Hypothalamus (tissue), 51 donors: ENCODE measurements at regions not wholly inside any gene's neighbourhood (a gene's known extent, or its start where the extent isn't known, plus 50 kb on each side); places are given as distances from the start of the nearest gene placed in this dataset.
"Not testable (repeated sequence)": the region's sequence is repeated elsewhere in the genome, so short reads cannot be mapped to it uniquely, and the experiment has no call there.

Source experiments
- DNase-seq, 51 donors: peaks; one replicate each; lab custom pipeline; 2025; lab: John Stamatoyannopoulos, UW

DNA sequence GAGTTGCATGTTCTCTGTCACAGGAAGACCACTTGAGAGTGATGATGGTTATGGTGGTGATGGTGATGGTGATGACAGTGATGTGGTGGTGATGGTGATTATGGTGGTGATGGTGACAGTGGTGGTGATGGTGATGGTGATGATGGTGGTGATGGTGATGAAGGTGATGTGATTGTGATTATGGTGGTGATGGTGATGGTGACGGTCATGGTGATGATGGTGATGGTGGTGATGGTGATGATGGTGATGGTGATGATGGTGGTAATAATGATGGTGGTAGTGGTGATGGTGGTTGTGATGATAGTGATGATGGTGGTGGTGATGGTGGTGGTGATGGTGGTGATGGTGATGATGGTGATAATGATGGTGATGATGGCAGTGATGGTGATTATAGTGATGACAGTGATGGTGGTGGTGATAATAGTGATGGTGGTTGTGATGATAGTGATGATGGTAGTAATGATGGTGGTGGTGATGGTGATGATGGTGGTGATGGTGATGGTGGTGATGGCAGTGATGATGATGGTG lies 93.7 kb downstream of the ASB1 start:
- no peak for DNase-seq

DNA sequence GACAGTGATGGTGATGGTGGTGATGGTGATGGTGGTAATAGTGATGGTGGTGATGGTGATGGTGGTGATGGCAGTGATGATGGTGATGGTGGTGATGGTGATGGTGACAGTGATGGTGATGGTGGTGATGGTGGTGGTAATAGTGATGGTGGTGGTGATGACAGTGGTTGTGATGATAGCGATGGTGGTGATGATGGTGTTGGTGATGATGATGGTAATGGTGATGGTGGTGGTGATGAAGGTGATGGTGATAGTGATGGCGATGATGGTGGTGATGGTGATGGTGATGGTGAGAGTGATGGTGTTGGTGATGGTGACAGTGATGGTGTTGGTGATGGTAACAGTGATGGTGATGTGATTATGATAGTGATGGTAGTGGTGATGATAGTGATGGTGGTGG lies 94.3 kb downstream of the ASB1 start:
- DNase-seq = no peak

- DNase-seq = no peak
Observed at GRCh38 chr2:238521870-238522269, 95.1 kb downstream of the ASB1 start.

DNA sequence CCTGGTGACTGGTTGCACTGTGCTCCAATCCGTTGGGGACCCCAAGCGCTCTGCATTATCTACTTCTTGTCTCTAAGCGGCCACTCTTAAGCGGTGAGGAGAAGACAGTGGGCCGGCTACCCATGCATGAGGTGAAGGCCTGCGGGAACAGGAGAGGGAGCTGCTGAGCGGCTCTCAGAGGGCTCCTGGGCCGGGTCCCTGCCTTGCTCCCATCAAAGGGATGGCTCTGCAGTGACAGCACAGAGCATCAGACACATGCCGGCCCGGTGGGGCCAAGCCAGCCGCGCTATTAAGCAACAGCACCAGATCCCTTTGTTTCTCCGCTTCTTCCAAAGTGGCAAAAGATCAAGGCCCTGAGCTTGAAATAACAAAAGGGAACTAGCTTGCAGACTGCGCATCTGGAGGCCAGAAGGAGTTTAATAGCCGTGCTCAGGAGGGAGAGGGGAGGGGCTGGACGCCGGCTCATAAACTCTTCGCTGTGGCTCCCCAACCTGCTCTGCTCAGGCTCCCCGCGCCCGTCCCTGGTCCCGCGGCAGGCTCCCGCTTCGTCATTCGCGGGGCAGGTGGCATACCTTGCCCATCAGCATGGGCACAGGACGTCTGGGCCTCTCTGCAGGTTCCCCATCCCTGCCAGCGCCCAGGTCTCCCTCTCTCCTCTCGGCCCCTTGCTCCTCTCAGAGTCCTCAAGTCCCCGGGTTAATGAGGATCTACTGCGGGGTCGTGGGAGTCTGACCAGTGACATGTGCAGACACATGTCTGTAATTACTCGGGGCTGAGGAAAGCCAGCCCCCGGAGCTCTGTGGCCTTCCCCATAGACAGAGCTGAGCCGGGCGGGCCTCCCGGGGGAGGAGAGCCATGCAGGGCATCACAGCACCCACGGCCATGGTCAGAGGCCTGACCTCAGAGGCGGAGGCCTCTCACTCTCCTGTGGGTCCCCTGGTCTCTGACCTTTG lies 96.7 kb downstream of the ASB1 start:
- no peak for DNase-seq

GRCh38 chr2:238524426-238524983 lies 97.8 kb downstream of the ASB1 start:
- DNase-seq = no peak

DNA sequence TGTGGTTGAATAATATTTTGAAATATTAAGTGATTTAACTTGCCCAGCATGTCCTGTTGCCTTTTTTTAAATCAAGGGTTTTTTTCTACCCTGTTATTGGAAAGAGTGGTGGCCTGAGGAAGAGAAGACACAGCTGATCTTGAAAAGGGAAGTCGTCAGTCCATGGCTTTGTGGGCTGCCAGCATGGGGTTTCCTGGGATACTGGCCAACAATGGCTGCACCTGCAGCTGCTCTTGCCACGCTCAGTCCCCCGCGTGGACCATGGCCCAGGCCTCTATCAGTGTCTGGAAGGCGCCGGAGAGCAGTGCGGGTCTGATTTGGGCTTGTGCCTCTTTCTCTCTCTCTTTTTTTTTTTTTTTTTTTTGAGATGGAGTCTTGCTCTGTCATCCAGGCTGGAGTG lies 99.3 kb downstream of the ASB1 start:
- DNase-seq = no peak

- no peak for DNase-seq
Observed at GRCh38 chr2:238527565-238527964, 100.8 kb downstream of the ASB1 start.

GRCh38 chr2:238528953-238529781 lies 102.4 kb downstream of the ASB1 start:
- no peak for DNase-seq

DNA sequence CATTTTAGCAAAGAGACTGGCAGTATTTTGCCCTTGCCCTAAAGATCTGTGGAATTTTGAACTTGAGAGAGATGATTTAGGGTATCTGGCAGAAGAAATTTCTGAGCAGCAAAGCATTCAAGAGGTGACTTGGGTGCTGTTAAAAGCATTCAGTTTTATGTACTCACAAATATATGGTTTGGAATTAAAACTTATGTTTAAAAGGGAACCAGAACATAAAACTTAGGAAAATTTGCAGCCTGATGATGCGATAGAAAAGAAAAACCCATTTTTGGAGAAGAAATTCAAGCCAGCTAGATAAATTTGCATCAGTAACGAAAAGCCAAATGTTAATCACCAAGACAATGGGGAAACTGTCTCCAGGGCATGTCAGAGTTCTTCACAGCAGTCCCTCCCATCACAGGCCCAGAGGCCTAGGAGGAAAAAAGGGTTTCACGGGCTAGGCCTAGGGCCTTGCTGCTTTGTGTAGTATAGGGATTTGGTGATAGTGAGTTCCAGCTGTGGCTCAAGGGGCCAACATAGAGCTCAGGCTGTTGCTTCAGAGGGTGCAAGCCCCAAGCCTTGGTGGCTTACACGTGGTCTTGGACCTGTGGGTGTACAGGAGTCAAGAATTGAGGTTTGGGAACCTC lies 104.4 kb downstream of the ASB1 start:
- not testable (repeated sequence) for DNase-seq

- DNase-seq = not testable (repeated sequence)
Observed at GRCh38 chr2:238543732-238544131, 117.0 kb downstream of the ASB1 start.

- no peak for DNase-seq
Observed at GRCh38 chr2:238548902-238549462, 122.3 kb downstream of the ASB1 start.

- no peak for DNase-seq
Observed at GRCh38 chr2:238549866-238550265, 123.1 kb downstream of the ASB1 start.

GRCh38 chr2:238551091-238551490 lies 124.4 kb downstream of the ASB1 start:
- DNase-seq = no peak

DNA sequence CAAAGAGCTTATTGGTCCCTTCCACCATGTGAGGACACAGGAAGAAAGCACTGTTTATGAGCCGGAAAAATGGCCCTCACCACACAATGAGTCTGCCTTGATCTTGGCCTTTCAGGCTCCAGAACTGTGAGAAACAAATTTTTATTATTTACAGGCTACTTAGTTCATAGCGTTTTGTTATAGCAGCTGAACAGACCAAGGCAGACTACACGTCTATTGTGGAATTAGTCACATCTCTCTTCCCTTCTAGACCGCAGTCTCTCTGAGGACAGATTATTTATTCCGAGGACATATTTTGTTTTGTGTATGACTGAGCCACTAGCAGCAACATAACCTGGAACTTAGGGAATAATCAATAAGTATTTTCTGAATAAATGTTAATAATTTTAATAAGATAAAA lies 125.5 kb downstream of the ASB1 start:
- DNase-seq = no peak

DNA sequence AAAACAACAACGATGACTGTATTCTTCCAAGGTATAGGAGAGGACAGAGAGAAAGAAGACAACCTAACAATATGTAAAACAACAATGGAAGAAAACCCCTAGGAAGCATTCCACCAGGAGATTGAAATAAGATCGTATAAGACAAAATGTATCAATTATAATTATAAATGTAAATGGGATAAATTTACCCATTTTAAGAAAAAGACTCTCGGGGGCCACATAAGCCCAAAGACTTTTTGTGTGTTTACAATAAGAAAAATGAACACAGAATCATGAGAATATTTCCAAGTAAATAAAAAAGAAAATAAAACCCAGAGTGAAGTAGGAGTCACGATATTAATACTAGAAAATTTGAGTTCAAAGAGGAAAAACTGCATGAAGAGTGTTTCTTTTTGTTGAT lies 126.4 kb downstream of the ASB1 start:
- DNase-seq = no peak

- DNase-seq = no peak
Observed at GRCh38 chr2:238554468-238555315, 128.0 kb downstream of the ASB1 start.

- no peak for DNase-seq
Observed at GRCh38 chr2:238555786-238556542, 129.2 kb downstream of the ASB1 start.

DNA sequence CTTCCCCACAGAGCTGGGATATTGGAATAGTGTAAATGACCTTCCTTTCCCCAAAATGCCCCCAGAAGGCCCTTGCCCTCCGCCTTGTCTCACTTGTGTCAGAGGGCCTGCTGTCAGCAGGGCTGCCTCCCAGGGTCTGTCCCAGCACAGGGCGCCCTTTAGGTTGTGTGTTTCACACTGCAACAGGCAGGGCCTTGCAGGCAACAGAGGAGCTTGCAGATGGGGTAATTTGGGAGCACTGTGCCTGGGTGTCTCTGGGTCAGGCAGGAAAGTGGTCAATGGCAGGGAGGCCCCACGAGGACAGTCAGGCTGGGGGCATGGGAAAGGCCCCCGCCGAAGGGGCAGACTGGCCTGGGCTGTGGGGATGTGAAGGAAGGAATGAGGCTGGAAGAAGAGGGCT lies 130.7 kb downstream of the ASB1 start:
- no peak for DNase-seq

GRCh38 chr2:238557936-238558335 lies 131.2 kb downstream of the ASB1 start:
- DNase-seq = no peak
